HFFc6 (cell line): ENCODE measurements at regions not wholly inside any gene's neighbourhood (a gene's known extent, or its start where the extent isn't known, plus 50 kb on each side); places are given as distances from the start of the nearest gene placed in this dataset.

Experiments used
- DNase-seq: peaks from one replicate; pipeline ENCODE4 v3.0.0-alpha.2; 2018
- H3K27ac Mint-ChIP-seq: 2 replicates; pipeline ENCODE4 v1.8.0; 2020; ENCODE audit warnings: mild to moderate bottlenecking, mixed read lengths
- H3K27me3 Mint-ChIP-seq: 2 replicates; pipeline ENCODE4 v1.8.0; 2021; ENCODE audit warnings: mild to moderate bottlenecking, moderate library complexity, mixed read lengths; ENCODE audit not compliant: insufficient read depth
- H3K36me3 Mint-ChIP-seq: 2 replicates; pipeline ENCODE4 v1.8.0; 2021; ENCODE audit warnings: low read depth, mixed read lengths
- H3K4me1 Mint-ChIP-seq: 2 replicates; pipeline ENCODE4 v1.8.0; 2020; ENCODE audit warnings: low read depth, mixed read lengths
- H3K4me3 Mint-ChIP-seq: 2 replicates; pipeline ENCODE4 v1.8.0; 2020; ENCODE audit warnings: mild to moderate bottlenecking, moderate library complexity, mixed read lengths
- H3K9me3 Mint-ChIP-seq: 2 replicates; pipeline ENCODE4 v1.8.0; 2020; ENCODE audit warnings: mild to moderate bottlenecking, mixed read lengths
- TF ChIP-seq, protein P1 (sequence below): fragments of 200-600 bp; sonication (generic); IDR thresholded peaks from 2 replicates; pipeline ENCODE4 v1.5.0; 2021; ENCODE audit warnings: antibody characterized with exemption, mild to moderate bottlenecking

DNA sequence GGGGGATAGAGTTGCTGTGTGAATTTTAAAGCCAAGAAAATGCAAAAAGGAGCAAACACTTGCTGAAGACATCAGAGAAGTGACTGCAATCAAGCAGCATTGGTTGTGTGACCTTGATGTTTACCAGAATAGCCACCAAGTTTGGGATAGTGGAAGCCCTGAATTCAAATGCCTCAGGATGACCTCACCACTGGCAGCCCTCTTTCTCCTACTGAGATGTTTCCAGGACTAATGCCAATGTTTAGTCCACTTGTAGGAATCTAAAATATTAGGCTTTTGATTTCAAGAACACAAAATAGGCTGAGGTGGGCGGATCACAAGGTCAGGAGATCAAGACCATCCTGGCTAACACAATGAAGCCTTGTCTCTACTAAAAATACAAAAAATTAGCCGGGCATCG is 112.2 kb upstream of the NUDT12 start:
- no peaks in the 10 kb centered on the region for H3K36me3 Mint-ChIP-seq
- DNase-seq, result no peak
- TF ChIP-seq, protein P1, sequence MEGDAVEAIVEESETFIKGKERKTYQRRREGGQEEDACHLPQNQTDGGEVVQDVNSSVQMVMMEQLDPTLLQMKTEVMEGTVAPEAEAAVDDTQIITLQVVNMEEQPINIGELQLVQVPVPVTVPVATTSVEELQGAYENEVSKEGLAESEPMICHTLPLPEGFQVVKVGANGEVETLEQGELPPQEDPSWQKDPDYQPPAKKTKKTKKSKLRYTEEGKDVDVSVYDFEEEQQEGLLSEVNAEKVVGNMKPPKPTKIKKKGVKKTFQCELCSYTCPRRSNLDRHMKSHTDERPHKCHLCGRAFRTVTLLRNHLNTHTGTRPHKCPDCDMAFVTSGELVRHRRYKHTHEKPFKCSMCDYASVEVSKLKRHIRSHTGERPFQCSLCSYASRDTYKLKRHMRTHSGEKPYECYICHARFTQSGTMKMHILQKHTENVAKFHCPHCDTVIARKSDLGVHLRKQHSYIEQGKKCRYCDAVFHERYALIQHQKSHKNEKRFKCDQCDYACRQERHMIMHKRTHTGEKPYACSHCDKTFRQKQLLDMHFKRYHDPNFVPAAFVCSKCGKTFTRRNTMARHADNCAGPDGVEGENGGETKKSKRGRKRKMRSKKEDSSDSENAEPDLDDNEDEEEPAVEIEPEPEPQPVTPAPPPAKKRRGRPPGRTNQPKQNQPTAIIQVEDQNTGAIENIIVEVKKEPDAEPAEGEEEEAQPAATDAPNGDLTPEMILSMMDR, result no peak
- no peaks in the 10 kb centered on the region for H3K27me3 Mint-ChIP-seq
- no peak overlapping the region for H3K27ac Mint-ChIP-seq
- H3K9me3 Mint-ChIP-seq, result no peaks in the 10 kb centered on the region
- H3K4me3 Mint-ChIP-seq, result no peak overlapping the region
- no peaks in the 10 kb centered on the region for H3K4me1 Mint-ChIP-seq

GRCh38 chr5:103674251-103674650 is 111.7 kb upstream of the NUDT12 start:
- no peaks in the 10 kb centered on the region for H3K4me1 Mint-ChIP-seq
- TF ChIP-seq, protein P1, result no peak
- H3K9me3 Mint-ChIP-seq, result no peaks in the 10 kb centered on the region
- H3K27ac Mint-ChIP-seq, result no peak overlapping the region
- H3K36me3 Mint-ChIP-seq, result no peaks in the 10 kb centered on the region
- no peaks in the 10 kb centered on the region for H3K27me3 Mint-ChIP-seq
- no peak for DNase-seq
- no peak overlapping the region for H3K4me3 Mint-ChIP-seq

GRCh38 chr5:103669615-103670014 is 107.0 kb upstream of the NUDT12 start:
- DNase-seq, result no peak

DNA sequence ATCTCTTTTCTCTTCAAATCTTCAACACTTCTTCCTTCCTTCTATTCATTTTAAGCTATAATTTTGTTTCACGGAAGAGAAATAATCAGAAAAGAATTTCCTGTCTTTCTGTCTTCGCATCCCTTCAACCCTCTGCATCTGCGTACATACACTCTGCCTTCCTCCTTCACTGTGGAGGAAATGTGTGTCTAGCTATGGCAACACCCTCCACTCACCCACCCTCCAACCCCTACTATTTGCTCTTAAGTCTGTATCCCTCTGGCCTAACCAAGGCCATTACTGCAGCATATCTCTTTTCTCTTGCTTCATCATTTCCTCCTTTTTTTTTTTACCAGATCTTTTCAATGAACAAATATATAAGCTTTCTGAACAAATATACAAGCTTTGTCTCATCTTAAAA is 105.7 kb upstream of the NUDT12 start:
- Mint-ChIP-seq H3K36me3 (no peaks in the 10 kb centered on the region), H3K27me3 (no peaks in the 10 kb centered on the region; the same call in 1 of the 2 replicates), H3K4me1 (no peaks in the 10 kb centered on the region), H3K4me3 (no peak overlapping the region), H3K9me3 (no peaks in the 10 kb centered on the region), H3K27ac (no peak overlapping the region)
- DNase-seq, result no peak
- TF ChIP-seq, protein P1, result no peak

More at GRCh38 chr5:103669615-103670014, 107.0 kb upstream of the NUDT12 start:
- Mint-ChIP-seq H3K36me3 (no peaks in the 10 kb centered on the region), H3K27me3 (no peaks in the 10 kb centered on the region; the same call in 1 of the 2 replicates), H3K4me1 (no peaks in the 10 kb centered on the region), H3K27ac (no peak overlapping the region), H3K4me3 (no peak overlapping the region), H3K9me3 (no peaks in the 10 kb centered on the region)
- TF ChIP-seq, protein P1, result no peak

DNA sequence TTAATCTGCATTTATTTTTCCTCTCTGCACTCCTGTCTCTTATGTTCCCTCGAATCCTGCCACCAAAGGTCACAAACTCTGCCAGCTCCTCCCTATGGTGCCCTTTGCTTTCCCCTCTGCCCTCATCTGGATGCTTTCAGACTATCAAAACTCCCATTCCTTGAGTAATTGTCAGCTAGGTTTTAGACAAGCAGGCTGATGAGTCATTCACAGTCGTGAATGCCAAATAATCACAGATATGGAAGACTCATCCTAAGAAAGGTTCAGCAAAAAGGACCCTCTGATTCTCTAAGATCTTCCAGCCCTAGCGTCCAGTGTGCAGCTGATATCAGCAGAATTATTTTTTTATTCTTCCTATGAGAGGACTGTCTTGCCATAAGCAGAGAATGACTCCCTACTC is 104.5 kb upstream of the NUDT12 start:
- DNase-seq, result no peak
- H3K27ac Mint-ChIP-seq, result no peak overlapping the region
- no peaks in the 10 kb centered on the region for H3K36me3 Mint-ChIP-seq

More for the DNA sequence above, 104.5 kb upstream of the NUDT12 start:
- Mint-ChIP-seq H3K9me3 (peaks cover 4% of the 10 kb centered on the region; the same call in 1 of the 2 replicates), H3K27me3 (no peaks in the 10 kb centered on the region; the same call in 1 of the 2 replicates), H3K4me1 (no peaks in the 10 kb centered on the region), H3K4me3 (no peak overlapping the region)
- TF ChIP-seq, protein P1, result no peak
